ENCODE measurements at regions not wholly inside any gene's neighbourhood (a gene's known extent, or its start where the extent isn't known, plus 50 kb on each side); places are given as distances from the start of the nearest gene placed in this dataset.

DNA sequence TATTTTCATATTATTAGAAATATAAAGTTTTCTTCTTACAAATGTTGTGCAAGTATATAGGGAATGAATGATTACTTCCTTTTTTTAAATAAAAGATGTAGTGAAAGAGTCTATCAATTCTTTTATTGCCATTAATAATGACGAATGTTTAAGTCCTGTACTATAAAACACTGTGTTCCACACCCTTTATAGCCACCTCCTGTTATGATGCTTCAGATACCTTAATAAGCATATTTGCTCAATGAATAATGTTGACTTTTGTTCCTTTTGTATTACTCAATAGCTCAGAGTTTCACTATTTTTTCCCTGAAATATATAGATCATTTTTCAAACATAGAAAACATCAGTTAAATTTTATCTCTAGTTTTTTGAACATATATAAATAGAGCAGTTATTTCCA lies 378.2 kb upstream of the THBS1 start:
- no peak for TF ChIP-seq POLR2AphosphoS5 (IDR thresholded peaks at IDR 0.05)
- TF ChIP-seq POLR2A (IDR thresholded peaks at IDR 0.05), result no peak
- no peak for TF ChIP-seq EP300 (IDR thresholded peaks at IDR 0.05)
- TF ChIP-seq, protein P1, sequence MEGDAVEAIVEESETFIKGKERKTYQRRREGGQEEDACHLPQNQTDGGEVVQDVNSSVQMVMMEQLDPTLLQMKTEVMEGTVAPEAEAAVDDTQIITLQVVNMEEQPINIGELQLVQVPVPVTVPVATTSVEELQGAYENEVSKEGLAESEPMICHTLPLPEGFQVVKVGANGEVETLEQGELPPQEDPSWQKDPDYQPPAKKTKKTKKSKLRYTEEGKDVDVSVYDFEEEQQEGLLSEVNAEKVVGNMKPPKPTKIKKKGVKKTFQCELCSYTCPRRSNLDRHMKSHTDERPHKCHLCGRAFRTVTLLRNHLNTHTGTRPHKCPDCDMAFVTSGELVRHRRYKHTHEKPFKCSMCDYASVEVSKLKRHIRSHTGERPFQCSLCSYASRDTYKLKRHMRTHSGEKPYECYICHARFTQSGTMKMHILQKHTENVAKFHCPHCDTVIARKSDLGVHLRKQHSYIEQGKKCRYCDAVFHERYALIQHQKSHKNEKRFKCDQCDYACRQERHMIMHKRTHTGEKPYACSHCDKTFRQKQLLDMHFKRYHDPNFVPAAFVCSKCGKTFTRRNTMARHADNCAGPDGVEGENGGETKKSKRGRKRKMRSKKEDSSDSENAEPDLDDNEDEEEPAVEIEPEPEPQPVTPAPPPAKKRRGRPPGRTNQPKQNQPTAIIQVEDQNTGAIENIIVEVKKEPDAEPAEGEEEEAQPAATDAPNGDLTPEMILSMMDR (IDR thresholded peaks at IDR 0.05), result no peak
- Histone ChIP-seq H3K9me3 (no peaks in the 10 kb centered on the region), H3K27me3 (no peaks in the 10 kb centered on the region), H3K36me3 (no peaks in the 10 kb centered on the region), H3K27ac (no peak overlapping the region), H3K4me1 (no peaks in the 10 kb centered on the region), H3K4me3 (no peak overlapping the region)
- DNase-seq (no peak), ATAC-seq (ENCODE audit: low FRiP score in 2 of 2) (no peak)
- 53 to 60% methylated on average over 1 of the region's 1 CpG for WGBS, 2 donors

DNA sequence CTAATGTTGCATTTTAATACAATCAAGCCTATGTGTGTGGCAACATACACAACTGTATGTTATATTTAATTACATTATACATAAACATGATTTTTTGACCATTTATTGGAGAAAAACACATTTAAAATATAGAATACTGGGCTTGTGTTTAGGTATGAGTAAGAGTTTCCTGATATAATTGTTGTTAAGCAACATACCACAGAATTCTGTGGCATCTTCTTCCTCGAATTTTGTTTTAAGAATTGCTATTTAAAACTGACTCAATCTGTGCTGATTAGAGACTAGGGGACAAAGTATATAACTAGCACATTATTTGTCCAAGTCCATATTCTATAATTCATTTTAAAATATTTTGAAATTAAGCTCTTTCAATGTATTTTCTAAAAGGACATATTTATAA lies 376.8 kb upstream of the THBS1 start:
- Histone ChIP-seq H3K27ac (no peak overlapping the region), H3K4me3 (no peak overlapping the region), H3K36me3 (no peaks in the 10 kb centered on the region), H3K4me1 (no peaks in the 10 kb centered on the region), H3K27me3 (no peaks in the 10 kb centered on the region), H3K9me3 (no peaks in the 10 kb centered on the region)
- ATAC-seq (ENCODE audit: low FRiP score in 2 of 2) (no peak), DNase-seq (no peak)
- no peak for TF ChIP-seq POLR2A (IDR thresholded peaks at IDR 0.05)
- TF ChIP-seq, protein P1 (IDR thresholded peaks at IDR 0.05), result no peak
- TF ChIP-seq EP300 (IDR thresholded peaks at IDR 0.05), result no peak
- TF ChIP-seq POLR2AphosphoS5 (IDR thresholded peaks at IDR 0.05), result no peak
- 43 to 49% methylated on average over 1 of the region's 1 CpG for WGBS, 2 donors

- Histone ChIP-seq H3K27ac (no peak overlapping the region), H3K4me1 (no peaks in the 10 kb centered on the region), H3K36me3 (no peaks in the 10 kb centered on the region), H3K4me3 (no peak overlapping the region), H3K9me3 (no peaks in the 10 kb centered on the region), H3K27me3 (no peaks in the 10 kb centered on the region)
- no peak for DNase-seq
- no peak for ATAC-seq (ENCODE audit: low FRiP score in 2 of 2)
- no peak for TF ChIP-seq POLR2AphosphoS5 (IDR thresholded peaks at IDR 0.05)
- no peak for TF ChIP-seq EP300 (IDR thresholded peaks at IDR 0.05)
- TF ChIP-seq POLR2A (IDR thresholded peaks at IDR 0.05), result no peak
- TF ChIP-seq, protein P1 (IDR thresholded peaks at IDR 0.05), result no peak
Observed at GRCh38 chr15:39205081-39205480, 375.8 kb upstream of the THBS1 start.

DNA sequence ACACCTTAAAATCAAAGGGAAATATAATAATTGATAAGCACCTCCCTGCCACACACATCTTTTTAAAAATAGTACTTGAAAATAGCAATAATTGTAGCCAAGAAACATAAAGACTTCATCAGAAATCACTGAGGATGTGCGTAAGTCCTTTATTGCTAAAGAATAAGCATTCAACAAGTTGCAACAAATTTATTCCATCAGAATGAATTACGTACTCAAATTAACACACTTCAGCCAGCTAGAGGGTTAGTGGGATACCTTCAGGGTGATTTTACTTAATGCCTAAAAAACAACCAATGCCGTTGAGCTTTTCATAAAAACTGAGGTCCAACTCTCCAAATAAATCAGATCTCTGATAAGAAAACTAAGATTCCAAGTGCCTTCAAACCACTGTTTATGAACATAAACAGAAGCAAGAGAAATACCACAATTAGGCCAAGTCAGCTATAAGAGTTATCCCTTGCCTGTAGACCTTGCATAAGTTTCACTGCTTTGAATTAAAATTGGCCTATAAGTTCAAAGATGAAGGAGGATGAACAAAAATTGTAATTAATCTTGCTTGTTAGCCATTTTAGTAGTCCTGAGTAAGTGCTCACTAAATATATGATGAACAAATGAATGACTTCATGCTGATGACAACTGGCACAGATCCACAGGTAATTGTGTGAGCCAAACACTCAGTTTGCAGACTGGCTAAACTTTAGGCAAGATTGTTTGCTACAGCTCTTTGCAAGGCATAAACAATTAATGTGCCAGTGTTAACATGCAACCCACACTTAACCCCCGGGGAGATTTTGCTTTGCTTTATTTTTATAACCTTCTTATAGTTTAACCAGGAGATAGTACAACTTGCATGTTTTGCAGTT lies 375.1 kb upstream of the THBS1 start:
- Histone ChIP-seq H3K36me3 (no peaks in the 10 kb centered on the region), H3K27ac (no peak overlapping the region), H3K4me3 (no peak overlapping the region), H3K27me3 (no peaks in the 10 kb centered on the region), H3K4me1 (no peaks in the 10 kb centered on the region), H3K9me3 (no peaks in the 10 kb centered on the region)
- TF ChIP-seq POLR2AphosphoS5 (IDR thresholded peaks at IDR 0.05) (no peak), EP300 (IDR thresholded peaks at IDR 0.05) (no peak), POLR2A (IDR thresholded peaks at IDR 0.05) (no peak)
- TF ChIP-seq, protein P1 (IDR thresholded peaks at IDR 0.05), result no peak
- 80 to 88% methylated on average over 4 of the region's 4 CpGs for WGBS, 2 donors
- ATAC-seq (ENCODE audit: low FRiP score in 2 of 2) (no peak), DNase-seq (no peak)
